HG02840 (cell line): ENCODE measurements at regions not wholly inside any gene's neighbourhood (a gene's known extent, or its start where the extent isn't known, plus 50 kb on each side); places are given as distances from the start of the nearest gene placed in this dataset.

Source experiments
- ATAC-seq: cut with Tn5 transposase; IDR thresholded peaks from one replicate; pipeline ENCODE4 v1.9.1; 2021; ENCODE audit warnings: mild to moderate bottlenecking, moderate library complexity, moderate number of reproducible peaks; ENCODE audit not compliant: unreplicated experiment, low FRiP score

DNA sequence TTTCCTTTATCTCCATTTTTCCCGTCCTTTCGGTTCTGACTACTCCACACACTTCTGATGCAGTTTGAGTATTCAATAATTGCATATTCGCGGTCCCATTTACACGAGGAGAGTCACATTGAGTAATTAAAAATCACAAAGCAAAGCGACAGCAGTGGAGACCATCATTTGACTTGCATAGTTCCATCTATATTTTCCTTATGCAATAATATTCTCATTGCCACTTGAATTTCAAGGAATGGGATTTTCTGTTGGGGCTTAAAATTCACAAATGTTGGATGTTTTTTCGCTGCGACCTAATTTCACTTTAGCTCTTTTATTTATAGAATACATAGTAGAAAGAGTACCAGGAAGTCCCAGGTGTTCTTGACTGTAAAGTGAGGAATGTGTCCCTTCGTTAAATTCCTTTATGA lies 186.8 kb downstream of the ZEB2 start:
- no peak for ATAC-seq

DNA sequence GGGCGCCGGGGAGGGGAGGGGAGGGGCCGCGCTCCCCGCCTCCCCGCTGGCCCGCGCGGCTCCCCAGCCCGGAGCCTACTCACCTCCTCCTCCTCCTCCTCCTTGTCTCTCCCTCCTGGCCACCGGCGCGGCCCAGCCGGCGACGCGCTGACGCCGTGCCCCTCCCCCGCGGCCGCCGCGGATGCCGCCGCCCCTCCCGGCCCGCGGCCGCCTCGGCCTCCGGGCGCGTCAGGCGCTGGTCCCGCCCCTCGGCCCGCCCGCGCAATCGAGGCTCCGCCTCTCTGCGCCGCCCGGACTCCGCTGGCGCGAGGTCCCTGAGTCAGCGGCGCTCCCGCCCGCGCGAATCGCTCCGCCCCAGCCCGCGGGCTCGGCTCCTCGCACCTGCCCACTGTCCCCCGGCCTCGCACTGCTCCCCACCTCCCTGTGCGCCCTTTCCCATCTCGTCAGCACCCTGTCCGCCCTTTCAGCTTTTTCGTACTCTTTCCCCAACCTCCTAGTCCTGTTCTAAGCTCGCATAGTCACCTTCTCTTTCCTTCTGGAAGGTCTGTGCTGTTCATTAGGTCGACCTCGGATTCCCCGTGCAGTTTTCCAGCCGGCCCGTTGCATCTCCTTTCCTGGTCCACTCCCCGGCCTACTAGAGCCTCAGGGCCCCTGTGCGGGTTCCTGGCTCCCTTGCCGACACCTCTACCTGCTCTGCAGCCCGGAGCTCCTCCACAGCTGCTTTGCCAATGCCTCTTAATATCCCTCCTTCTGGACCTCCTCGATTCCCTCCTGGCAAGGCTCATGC lies 187.4 kb downstream of the ZEB2 start:
- peak; percentile 89 for ATAC-seq

DNA sequence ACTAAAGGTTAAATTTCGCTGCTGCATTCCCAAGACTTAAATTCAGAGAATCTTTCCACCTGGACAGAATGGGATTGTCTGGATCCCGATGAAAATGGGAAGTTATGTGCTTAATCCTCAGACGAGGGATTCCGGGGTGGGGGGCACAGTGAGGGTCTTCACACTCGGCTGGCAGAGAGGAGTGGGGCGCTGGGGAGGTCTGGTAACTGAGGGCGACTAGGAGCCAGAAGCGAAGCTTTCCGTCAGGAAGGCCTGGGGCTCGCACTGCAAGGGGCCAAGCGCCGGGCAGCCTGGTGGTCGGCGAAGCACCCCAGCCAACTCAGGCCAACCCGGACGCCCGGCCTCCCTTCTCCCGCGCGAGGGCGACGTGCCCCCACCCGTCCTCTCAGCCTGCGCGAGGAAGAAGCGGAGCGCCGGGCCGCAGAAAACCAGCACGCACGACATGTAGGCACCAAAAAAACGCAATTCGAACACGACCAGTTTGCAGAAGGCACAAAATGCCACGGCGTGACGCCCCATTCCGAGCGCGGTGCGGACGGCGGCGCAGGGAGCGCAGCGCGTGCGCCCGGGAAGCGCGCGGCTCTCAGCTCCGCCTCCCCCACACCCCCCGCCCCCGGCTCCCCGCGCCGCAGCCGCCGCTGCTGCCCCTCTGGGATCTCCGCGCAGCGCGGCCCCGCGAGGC lies 188.1 kb downstream of the ZEB2 start:
- ATAC-seq: peak; percentile 74

DNA sequence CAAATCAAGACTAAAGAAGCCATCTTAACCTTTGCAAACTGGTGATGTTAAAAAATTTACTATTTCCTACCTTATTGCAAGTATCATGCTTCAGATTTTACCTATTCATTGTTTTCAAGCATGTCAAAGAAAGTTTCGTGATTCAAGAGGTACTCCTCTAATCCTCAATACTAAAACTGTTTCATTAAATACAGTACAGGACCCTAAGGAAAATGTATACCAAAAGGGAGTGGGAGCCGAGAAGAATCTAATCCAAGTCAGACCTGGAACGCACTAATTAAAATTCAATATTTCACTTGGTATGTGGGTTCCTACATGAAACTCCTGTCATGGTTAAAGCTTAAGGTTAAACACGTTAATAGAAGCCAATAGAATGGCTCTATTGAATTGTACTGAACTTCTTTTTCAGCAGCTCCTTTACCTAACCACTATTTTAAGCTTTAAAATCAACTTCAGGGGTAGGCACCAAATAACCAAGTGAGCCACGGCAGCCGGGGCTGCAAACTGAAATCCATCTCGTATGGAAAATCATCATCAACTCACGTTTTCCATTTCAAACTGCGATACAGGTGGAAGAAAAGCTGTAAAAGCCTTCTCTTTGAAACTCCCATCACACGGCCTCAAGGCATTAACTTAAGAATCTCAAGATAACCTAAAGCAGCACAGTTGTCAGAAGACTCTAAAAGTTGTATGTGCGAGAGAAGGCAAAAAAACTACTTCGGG lies 188.8 kb downstream of the ZEB2 start:
- no peak for ATAC-seq

DNA sequence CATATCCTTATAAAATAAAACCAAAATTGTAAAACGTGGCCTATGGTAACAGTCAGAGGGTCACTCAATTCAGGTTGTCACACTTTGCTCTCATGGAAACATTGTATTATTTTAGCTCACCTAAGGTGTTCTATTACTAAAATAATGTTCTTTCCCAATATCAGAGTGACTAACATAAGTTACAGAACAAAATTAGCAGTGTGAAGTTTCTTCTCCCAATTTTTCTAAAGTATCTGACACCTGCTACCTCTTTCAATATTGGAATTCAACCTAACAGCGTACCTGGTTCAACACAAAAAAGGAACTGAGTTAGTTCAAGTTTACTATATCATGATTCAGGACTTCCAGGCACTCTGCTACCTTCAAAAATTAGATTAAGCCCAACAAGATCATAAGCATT lies 190.4 kb downstream of the ZEB2 start:
- no peak for ATAC-seq

DNA sequence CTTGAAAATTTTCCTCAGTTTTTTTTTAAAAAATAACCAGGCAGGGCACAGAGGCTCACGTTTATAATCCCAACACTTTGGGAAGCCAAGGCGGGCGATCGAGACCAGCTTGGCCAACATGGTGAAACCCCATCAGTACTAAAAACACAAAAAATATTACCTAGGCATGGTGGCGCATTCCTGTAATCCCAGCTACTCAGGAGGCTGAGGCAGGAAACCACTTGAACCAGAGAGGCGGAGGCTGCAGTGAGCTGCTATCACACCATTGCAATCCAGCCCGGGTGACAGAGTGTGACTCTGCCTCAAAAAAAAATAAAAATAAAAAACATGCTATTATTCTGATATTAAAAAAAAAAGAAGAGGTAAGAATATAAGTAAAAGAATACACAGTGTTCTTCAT lies 191.0 kb downstream of the ZEB2 start:
- no peak for ATAC-seq

- ATAC-seq: no peak
Observed at GRCh38 chr2:144326825-144327224, 193.1 kb downstream of the ZEB2 start.

GRCh38 chr2:144325086-144325485 lies 194.8 kb downstream of the ZEB2 start:
- no peak for ATAC-seq

DNA sequence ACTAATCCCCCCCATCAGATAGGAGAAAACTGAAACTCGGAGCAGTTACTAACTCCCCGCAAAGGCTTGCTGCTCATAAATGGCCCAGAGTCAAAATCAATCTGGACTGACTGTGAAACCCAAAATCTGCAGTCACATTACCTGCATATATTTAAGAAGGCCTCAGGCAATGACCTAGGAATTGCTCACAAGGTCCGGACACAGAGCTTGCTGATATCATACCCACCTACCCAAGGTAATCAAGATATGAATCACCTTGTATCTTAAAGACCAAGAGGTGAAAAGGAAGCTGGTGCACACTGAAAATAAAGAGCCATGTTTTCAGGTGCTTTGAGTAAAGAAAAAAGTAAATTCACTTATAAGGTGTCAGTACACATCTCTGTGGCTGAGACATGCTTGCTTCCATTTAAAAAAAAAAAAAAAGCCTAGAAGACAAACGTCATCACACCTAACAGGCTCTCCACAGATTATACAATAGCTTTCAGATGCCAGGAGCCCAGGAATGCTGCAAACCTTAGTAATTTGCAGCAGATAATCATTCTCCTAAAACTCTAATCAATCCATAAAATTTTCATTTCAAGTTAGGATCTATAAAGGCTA lies 195.4 kb downstream of the ZEB2 start:
- no peak for ATAC-seq

GRCh38 chr2:144323946-144324345 lies 196.0 kb downstream of the ZEB2 start:
- no peak for ATAC-seq

- ATAC-seq: no peak
Observed at GRCh38 chr2:144322379-144322778, 197.5 kb downstream of the ZEB2 start.

DNA sequence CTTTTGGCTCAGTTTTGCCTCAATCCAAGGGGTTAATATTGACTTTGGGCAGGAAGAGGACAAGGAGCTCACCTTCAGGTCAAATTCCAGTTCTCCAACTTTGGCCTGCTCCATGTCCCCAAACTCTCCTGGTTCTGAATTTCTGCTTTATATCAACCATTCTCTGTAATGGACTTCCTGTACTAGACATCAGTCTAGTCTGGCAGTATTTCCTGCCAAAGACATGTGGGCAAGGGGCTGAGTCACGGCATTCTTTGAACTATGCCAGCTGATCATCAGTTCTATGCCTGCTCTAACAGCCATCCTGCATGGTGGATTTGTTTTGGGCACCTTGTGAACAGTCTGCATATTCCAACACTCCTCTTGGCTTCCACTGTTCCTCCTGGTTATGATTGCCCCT lies 199.4 kb downstream of the ZEB2 start:
- no peak for ATAC-seq

- no peak for ATAC-seq
Observed at GRCh38 chr2:144317071-144317738, 202.7 kb downstream of the ZEB2 start.

- no peak for ATAC-seq
Observed at GRCh38 chr2:144310889-144311608, 208.9 kb downstream of the ZEB2 start.

GRCh38 chr2:144310484-144310883 lies 209.4 kb downstream of the ZEB2 start:
- ATAC-seq: no peak

- no peak for ATAC-seq
Observed at GRCh38 chr2:144307711-144308110, 212.2 kb downstream of the ZEB2 start.

DNA sequence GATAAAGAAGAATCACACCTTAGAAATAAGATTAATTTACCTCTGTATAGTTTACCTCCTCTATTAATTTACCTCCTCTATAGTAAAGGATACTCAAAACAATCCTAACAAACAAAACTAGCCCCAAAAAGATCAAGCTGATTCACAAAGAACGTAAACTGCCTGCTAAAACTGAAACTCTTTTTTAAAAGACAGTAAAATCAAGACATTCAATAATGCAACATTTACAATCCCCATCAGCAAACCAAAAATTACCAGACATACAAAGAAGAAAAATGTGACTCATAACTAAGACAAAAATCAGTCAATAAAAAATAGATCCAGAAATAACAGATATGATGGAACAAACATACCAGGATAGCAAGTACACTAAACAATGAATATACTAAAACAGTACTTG lies 215.7 kb downstream of the ZEB2 start:
- no peak for ATAC-seq

DNA sequence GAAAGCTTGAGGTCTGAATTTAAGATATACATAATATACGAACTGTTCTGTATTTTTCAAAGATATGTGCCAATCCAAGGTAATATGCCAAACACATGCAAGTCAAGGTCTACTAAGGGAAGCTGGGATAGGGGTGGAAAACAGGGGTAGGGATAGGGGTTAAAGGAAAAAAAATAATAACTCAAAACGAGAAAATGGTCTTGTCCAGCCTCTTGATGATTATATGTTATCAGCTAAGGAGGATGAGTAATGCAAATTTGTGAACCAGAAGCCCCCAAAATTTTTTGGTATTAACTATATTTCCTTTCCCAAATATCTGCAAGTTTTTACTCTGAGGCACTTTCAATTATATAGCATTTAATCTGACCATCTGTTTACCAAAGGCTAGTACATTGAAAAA lies 219.3 kb downstream of the ZEB2 start:
- no peak for ATAC-seq

- ATAC-seq: no peak
Observed at GRCh38 chr2:144290276-144290675, 229.6 kb downstream of the ZEB2 start.

DNA sequence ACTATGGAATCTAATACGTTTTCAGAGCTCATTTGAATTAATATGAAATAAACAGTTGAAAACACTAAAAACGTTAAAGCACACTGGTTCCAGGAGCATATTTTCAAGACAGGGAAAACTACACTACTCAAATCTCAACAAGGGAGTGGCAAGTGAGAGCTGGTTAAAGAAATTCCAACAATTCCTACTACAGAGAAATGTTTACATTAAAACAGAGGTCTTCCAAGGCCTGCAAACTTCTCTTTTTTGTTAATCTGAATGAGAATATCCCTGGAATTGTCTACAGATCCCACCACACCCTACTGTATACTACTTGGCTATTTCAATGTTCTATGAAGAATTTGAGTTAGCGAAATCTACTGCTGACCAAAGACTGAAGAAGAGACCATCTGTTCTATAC lies 231.5 kb downstream of the ZEB2 start:
- ATAC-seq: no peak
